Nephron (organoid): ENCODE measurements at regions not wholly inside any gene's neighbourhood (a gene's known extent, or its start where the extent isn't known, plus 50 kb on each side); places are given as distances from the start of the nearest gene placed in this dataset.
A peak's percentile ranks its signal among the peaks of the same experiment; 100 is the strongest.

ENCODE experiments used
- H3K27ac Mint-ChIP-seq, 3 experiments: 2 replicates each; pipeline ENCODE4 v1.8.0; 2020; ENCODE audit warnings: mixed read lengths in 3 of 3, mild to moderate bottlenecking in 2 of 3, moderate library complexity in 1 of 3
- H3K27me3 Mint-ChIP-seq: 2 replicates; pipeline ENCODE4 v1.8.0; 2021; ENCODE audit warnings: low read depth, mild to moderate bottlenecking, moderate library complexity, mixed read lengths
- H3K36me3 Mint-ChIP-seq: 2 replicates; pipeline ENCODE4 v1.8.0; 2020; ENCODE audit warnings: low read depth, mixed read lengths
- H3K4me1 Mint-ChIP-seq: 2 replicates; pipeline ENCODE4 v1.8.0; 2020; ENCODE audit warnings: mixed read lengths
- H3K4me3 Mint-ChIP-seq, 3 experiments: 2 replicates each; pipeline ENCODE4 v1.8.0; 2020; ENCODE audit warnings: mild to moderate bottlenecking in 3 of 3, mixed read lengths in 3 of 3, moderate library complexity in 2 of 3
- H3K9me3 Mint-ChIP-seq: 2 replicates; pipeline ENCODE4 v1.8.0; 2020; ENCODE audit warnings: mixed read lengths
- CTCF ChIP-seq, 3 experiments: fragments of 200-600 bp; sonication (generic); IDR thresholded peaks; one replicate each; pipeline ENCODE4 v1.5.0; 2021; ENCODE audit warnings: antibody characterized with exemption in 3 of 3; ENCODE audit not compliant: unreplicated experiment in 3 of 3

- H3K4me1 Mint-ChIP-seq, result peaks cover 14% of the 10 kb centered on the region
- H3K36me3 Mint-ChIP-seq, result no peaks in the 10 kb centered on the region
- TF ChIP-seq CTCF (IDR thresholded peaks at IDR 0.05; ENCODE audit: unreplicated experiment in 3 of 3), result no peak
- no peak overlapping the region for H3K4me3 Mint-ChIP-seq
- H3K27ac Mint-ChIP-seq, result peak overlapping the region; percentile 30 to 62 (median 51)
- peaks cover 44% of the 10 kb centered on the region for H3K27me3 Mint-ChIP-seq
- H3K9me3 Mint-ChIP-seq, result no peaks in the 10 kb centered on the region
Measured at GRCh38 chr11:69926376-69927050, 107.3 kb upstream of the FGF3 start.

GRCh38 chr11:69928121-69928520 lies 108.9 kb upstream of the FGF3 start:
- Mint-ChIP-seq H3K4me3 (no peak overlapping the region), H3K36me3 (no peaks in the 10 kb centered on the region), H3K27me3 (peaks cover 45% of the 10 kb centered on the region)

DNA sequence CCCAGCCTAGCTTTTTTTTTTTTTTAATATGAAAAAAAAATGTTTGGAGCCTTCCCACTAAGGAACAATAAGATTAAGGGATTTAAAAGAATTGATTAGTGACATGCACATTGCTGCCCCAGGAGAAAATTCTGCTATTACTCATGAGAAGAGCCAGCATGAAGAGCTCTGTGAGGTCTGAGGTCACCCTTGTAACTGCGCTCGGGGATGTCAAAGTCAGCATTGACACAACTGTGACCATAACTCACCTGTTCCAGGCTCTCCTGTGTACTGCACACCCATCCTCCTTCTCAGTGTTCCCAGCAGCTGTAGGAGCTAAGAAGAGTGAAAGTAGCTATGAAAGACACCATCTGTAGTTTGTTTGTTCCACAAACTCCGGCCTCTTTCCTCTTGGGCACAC lies 109.8 kb upstream of the FGF3 start:
- H3K9me3 Mint-ChIP-seq, result no peaks in the 10 kb centered on the region
- H3K27me3 Mint-ChIP-seq, result peaks cover 39% of the 10 kb centered on the region
- no peak overlapping the region for H3K4me3 Mint-ChIP-seq
- no peak overlapping the region for H3K27ac Mint-ChIP-seq
- no peaks in the 10 kb centered on the region for H3K36me3 Mint-ChIP-seq
- peaks cover 22% of the 10 kb centered on the region for H3K4me1 Mint-ChIP-seq
- TF ChIP-seq CTCF (IDR thresholded peaks at IDR 0.05; ENCODE audit: unreplicated experiment in 3 of 3), result no peak

More at GRCh38 chr11:69928121-69928520, 108.9 kb upstream of the FGF3 start:
- Mint-ChIP-seq H3K9me3 (no peaks in the 10 kb centered on the region), H3K4me1 (peaks cover 22% of the 10 kb centered on the region), H3K27ac (no peak overlapping the region)
- no peak for TF ChIP-seq CTCF (IDR thresholded peaks at IDR 0.05; ENCODE audit: unreplicated experiment in 3 of 3)

- no peaks in the 10 kb centered on the region for H3K36me3 Mint-ChIP-seq
- H3K9me3 Mint-ChIP-seq, result no peaks in the 10 kb centered on the region
- peaks cover 33% of the 10 kb centered on the region for H3K27me3 Mint-ChIP-seq
- no peak overlapping the region for H3K27ac Mint-ChIP-seq
- no peak for TF ChIP-seq CTCF (IDR thresholded peaks at IDR 0.05; ENCODE audit: unreplicated experiment in 3 of 3)
- H3K4me1 Mint-ChIP-seq, result peaks cover 21% of the 10 kb centered on the region
- H3K4me3 Mint-ChIP-seq, result no peak overlapping the region
Measured at GRCh38 chr11:69930081-69931059, 111.2 kb upstream of the FGF3 start.

- Mint-ChIP-seq H3K27ac (no peak overlapping the region), H3K27me3 (peaks cover 27% of the 10 kb centered on the region), H3K9me3 (no peaks in the 10 kb centered on the region), H3K36me3 (no peaks in the 10 kb centered on the region), H3K4me1 (peaks cover 12% of the 10 kb centered on the region), H3K4me3 (no peak overlapping the region)
- TF ChIP-seq CTCF (IDR thresholded peaks at IDR 0.05; ENCODE audit: unreplicated experiment in 3 of 3), result no peak
Measured at GRCh38 chr11:69931060-69931910, 112.1 kb upstream of the FGF3 start.
